A673 (cell line): ENCODE measurements at regions not wholly inside any gene's neighbourhood (a gene's known extent, or its start where the extent isn't known, plus 50 kb on each side); places are given as distances from the start of the nearest gene placed in this dataset.
A peak's percentile ranks its signal among the peaks of the same experiment; 100 is the strongest.

ENCODE experiments used
- BruUV-seq: library from RNA; stranded (reverse); fragments of 400-500 nt; replicated peaks from 2 replicates; lab custom pipeline; 2021; lab: Mats Ljungman, UMichigan
- CTCF ChIA-PET: fragments of 300-600 bp; sonication (Branson Sonifier 250); formaldehyde crosslinking; loops from one replicate; lab custom pipeline; 2022; ENCODE audit warnings: antibody characterized with exemption; lab: Charles Lee
- POLR2A ChIA-PET: fragments of 300-600 bp; sonication (Branson Sonifier 250); formaldehyde crosslinking; loops from one replicate; lab custom pipeline; 2022; ENCODE audit warnings: antibody characterized with exemption; ENCODE audit not compliant: low non-redundant PET; lab: Charles Lee
- DNase-seq: peaks from one replicate; pipeline ENCODE4 v3.0.0-alpha.2; 2015; ENCODE audit warnings: low spot score
- H3K27ac ChIP-seq: fragments of 200-600 bp; sonication (generic); 2 replicates; pipeline ENCODE4 v1.5.1; 2016; ENCODE audit warnings: mixed run types, low read depth, mild to moderate bottlenecking, mixed read lengths, antibody characterized with exemption, low read length; ENCODE audit not compliant: poor library complexity, severe bottlenecking
- H3K27me3 ChIP-seq: fragments of 200-600 bp; sonication (generic); replicated peaks from 2 replicates; pipeline ENCODE4 v1.6.1; 2017; ENCODE audit warnings: mixed run types, low read depth, mild to moderate bottlenecking, mixed read lengths, antibody characterized with exemption, low read length; ENCODE audit not compliant: insufficient read depth, poor library complexity
- H3K36me3 ChIP-seq: fragments of 200-600 bp; sonication (generic); 2 replicates; pipeline ENCODE4 v1.6.1; 2016; ENCODE audit warnings: mixed run types, mild to moderate bottlenecking, mixed read lengths, antibody characterized with exemption, low read length; ENCODE audit not compliant: insufficient read depth, poor library complexity, severe bottlenecking
- H3K4me1 ChIP-seq: fragments of 200-600 bp; sonication (generic); 2 replicates; pipeline ENCODE4 v1.6.1; 2017; ENCODE audit warnings: mixed run types, mild to moderate bottlenecking, mixed read lengths, antibody characterized with exemption, low read length; ENCODE audit not compliant: insufficient read depth, poor library complexity, severe bottlenecking
- H3K4me3 ChIP-seq: fragments of 200-600 bp; sonication (generic); 2 replicates; pipeline ENCODE4 v1.5.1; 2016; ENCODE audit warnings: low read depth, mixed run types, mild to moderate bottlenecking, mixed read lengths, low read length; ENCODE audit not compliant: poor library complexity, severe bottlenecking
- H3K9me3 ChIP-seq: fragments of 200-600 bp; sonication (generic); 2 replicates; pipeline ENCODE4 v1.6.1; 2016; ENCODE audit warnings: mixed run types, low read depth, mild to moderate bottlenecking, mixed read lengths, antibody characterized with exemption, low read length; ENCODE audit not compliant: poor library complexity, severe bottlenecking
- EZH2 ChIP-seq: fragments of 200-600 bp; sonication (generic); IDR thresholded peaks from 2 replicates; pipeline ENCODE4 v1.6.1; 2017; ENCODE audit warnings: borderline replicate concordance, low read depth, mild to moderate bottlenecking, mixed read lengths, antibody characterized with exemption, low read length; ENCODE audit not compliant: poor library complexity, severe bottlenecking
- intact Hi-C: fragments of 100-400 bp; cut with micrococcal nuclease; formaldehyde crosslinking; loops from one replicate; pipeline ENCODE4 v1.10.0; 2022; ENCODE audit not compliant: unreplicated experiment
- TF ChIP-seq, protein P1 (sequence below): fragments of 300-800, 200-600 bp; sonication (generic); conservative IDR thresholded peaks from 2 replicates; pipeline ENCODE4 v1.5.1; 2017; ENCODE audit warnings: low read depth, mild to moderate bottlenecking, antibody characterized with exemption, low read length, moderate library complexity, mixed read lengths

DNA sequence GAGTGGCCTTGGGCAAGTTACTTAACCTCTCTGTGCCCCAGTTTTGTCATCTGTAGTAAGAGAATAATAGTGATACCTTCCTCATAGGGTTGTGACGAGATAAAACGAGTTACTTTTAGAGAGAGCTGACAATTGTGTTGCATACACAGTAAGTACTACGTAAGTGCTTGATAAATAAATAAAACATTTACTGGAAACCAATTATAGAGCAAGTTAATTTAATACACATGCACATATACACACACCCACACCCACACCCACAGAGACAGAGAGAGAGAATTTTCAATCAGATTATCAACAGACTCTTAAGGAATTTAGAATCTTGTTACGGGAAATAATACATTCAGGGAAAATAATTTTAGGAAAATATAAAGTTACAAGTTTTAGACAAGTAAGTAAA, 1045.8 kb upstream of the TENM4 start:
- no peaks in the 10 kb centered on the region for H3K27me3 ChIP-seq
- BruUV-seq = no TSS peak
- POLR2A ChIA-PET = no interaction called here
- no peaks in the 10 kb centered on the region for H3K9me3 ChIP-seq
- H3K4me3 ChIP-seq = no peak overlapping the region
- TF ChIP-seq EZH2 = no peak
- TF ChIP-seq, protein P1, sequence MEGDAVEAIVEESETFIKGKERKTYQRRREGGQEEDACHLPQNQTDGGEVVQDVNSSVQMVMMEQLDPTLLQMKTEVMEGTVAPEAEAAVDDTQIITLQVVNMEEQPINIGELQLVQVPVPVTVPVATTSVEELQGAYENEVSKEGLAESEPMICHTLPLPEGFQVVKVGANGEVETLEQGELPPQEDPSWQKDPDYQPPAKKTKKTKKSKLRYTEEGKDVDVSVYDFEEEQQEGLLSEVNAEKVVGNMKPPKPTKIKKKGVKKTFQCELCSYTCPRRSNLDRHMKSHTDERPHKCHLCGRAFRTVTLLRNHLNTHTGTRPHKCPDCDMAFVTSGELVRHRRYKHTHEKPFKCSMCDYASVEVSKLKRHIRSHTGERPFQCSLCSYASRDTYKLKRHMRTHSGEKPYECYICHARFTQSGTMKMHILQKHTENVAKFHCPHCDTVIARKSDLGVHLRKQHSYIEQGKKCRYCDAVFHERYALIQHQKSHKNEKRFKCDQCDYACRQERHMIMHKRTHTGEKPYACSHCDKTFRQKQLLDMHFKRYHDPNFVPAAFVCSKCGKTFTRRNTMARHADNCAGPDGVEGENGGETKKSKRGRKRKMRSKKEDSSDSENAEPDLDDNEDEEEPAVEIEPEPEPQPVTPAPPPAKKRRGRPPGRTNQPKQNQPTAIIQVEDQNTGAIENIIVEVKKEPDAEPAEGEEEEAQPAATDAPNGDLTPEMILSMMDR = no peak
- H3K36me3 ChIP-seq = no peaks in the 10 kb centered on the region
- DNase-seq = no peak
- CTCF ChIA-PET = no interaction called here
- intact Hi-C loops = no loop called here
- H3K27ac ChIP-seq = no peak overlapping the region
- H3K4me1 ChIP-seq = no peaks in the 10 kb centered on the region

DNA sequence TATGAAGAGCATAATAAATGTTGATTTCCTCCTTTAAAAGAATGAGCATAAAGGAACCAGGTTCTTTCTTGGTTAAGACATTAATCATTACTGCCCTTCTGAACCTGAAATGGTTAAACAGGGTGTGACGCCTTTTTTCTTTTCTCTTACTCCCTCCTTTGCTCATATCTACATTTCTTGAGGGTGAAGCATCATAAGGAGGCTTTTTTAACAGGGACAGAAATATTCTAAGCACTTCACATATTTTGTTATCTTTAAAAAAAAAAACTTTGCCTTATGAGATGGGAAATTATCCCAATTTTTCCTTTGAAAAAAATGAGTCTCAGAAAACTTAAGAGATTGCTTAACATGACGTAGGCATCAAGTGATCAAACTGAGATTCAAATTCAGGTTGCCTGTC, 1036.3 kb upstream of the TENM4 start:
- Histone ChIP-seq H3K4me1 (no peaks in the 10 kb centered on the region), H3K36me3 (no peaks in the 10 kb centered on the region), H3K4me3 (no peak overlapping the region), H3K9me3 (no peaks in the 10 kb centered on the region), H3K27me3 (no peaks in the 10 kb centered on the region), H3K27ac (no peak overlapping the region)
- POLR2A ChIA-PET = no interaction called here
- BruUV-seq = no TSS peak
- intact Hi-C loops = no loop called here
- DNase-seq = no peak
- CTCF ChIA-PET = no interaction called here
- no peak for TF ChIP-seq EZH2
- TF ChIP-seq, protein P1 = no peak

DNA sequence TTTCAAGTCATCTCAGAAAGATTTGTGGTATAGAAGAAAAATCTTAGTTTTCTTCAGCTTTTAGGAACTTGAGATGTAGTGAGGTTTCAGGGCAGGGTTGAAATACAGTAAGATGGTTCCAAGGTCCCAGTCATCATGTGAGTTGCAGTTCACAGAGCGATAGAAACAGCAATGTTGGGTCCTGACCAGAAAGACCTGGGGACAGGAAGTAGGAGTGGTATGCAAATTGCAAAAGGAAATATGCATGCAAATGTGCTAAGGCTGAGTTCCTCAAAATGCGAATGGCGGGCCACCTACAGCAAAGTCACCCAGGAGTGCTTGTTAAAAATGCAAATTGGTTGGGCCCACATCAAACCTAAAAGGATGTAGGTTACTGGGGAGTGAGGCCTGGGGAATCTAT, 1032.7 kb upstream of the TENM4 start:
- no TSS peak for BruUV-seq
- ChIA-PET CTCF (no interaction called here), POLR2A (no interaction called here)
- TF ChIP-seq EZH2 = no peak
- TF ChIP-seq, protein P1 = no peak
- no peaks in the 10 kb centered on the region for H3K27me3 ChIP-seq
- H3K36me3 ChIP-seq = no peaks in the 10 kb centered on the region
- H3K27ac ChIP-seq = no peak overlapping the region
- H3K9me3 ChIP-seq = no peaks in the 10 kb centered on the region
- no peak for DNase-seq
- intact Hi-C loops = no loop called here
- H3K4me1 ChIP-seq = peaks cover 8% of the 10 kb centered on the region
- H3K4me3 ChIP-seq = no peak overlapping the region

DNA sequence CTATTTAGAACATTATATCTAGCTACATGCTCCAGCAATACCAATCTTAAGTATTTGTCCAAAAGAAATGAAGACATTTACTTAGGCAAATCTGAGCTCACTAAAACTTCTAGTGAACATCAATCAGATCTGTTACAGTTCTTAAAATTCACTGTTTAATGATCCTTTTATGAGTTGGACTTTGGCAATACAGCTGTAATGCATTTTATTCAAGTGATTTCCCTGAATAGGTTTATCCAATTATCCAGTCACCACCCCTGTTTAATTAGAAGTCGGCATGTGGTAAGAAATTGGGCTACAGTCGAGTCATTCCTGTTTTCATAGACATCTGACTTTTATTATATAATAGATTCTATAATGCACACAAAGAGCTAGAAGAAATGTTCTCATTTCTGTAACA, 1029.0 kb upstream of the TENM4 start:
- no peaks in the 10 kb centered on the region for H3K27me3 ChIP-seq
- H3K4me3 ChIP-seq = no peak overlapping the region
- intact Hi-C loops = no loop called here
- TF ChIP-seq, protein P1 = no peak
- no peak for TF ChIP-seq EZH2
- H3K4me1 ChIP-seq = peaks cover 8% of the 10 kb centered on the region
- peak; percentile 4 for DNase-seq
- no peak overlapping the region for H3K27ac ChIP-seq
- POLR2A ChIA-PET = no interaction called here
- H3K36me3 ChIP-seq = no peaks in the 10 kb centered on the region
- CTCF ChIA-PET = no interaction called here
- no TSS peak for BruUV-seq
- H3K9me3 ChIP-seq = no peaks in the 10 kb centered on the region
